Stimulated activated CD8-positive, alpha-beta memory T cell treated with anti-CD3 and anti-CD28 coated beads, Interleukin-7, amount 100 ng/mL, for 4 hours (primary cell): ENCODE measurements at regions not wholly inside any gene's neighbourhood (a gene's known extent, or its start where the extent isn't known, plus 50 kb on each side); places are given as distances from the start of the nearest gene placed in this dataset.
A peak's percentile ranks its signal among the peaks of the same experiment; 100 is the strongest.
"Not testable (repeated sequence)": the region's sequence is repeated elsewhere in the genome, so short reads cannot be mapped to it uniquely, and the experiment has no call there.

Experiments
- DNase-seq, 2 donors: peaks; one replicate each; pipeline ENCODE4 v3.0.0-alpha.2; 2020; ENCODE audit warnings: low read depth in 2 of 2

- DNase-seq: not testable (repeated sequence)
Observed at GRCh38 chr17:30712859-30713258, 111.6 kb downstream of the CRLF3 start.

- not testable (repeated sequence) for DNase-seq
Observed at GRCh38 chr17:30711626-30712507, 112.6 kb downstream of the CRLF3 start.

- DNase-seq: not testable (repeated sequence)
Observed at GRCh38 chr17:30711176-30711575, 113.3 kb downstream of the CRLF3 start.

GRCh38 chr17:30710276-30711088 is 114.0 kb downstream of the CRLF3 start:
- DNase-seq: not testable (repeated sequence)

GRCh38 chr17:30709561-30710275 is 114.8 kb downstream of the CRLF3 start:
- not testable (repeated sequence) for DNase-seq

- DNase-seq: peak in 1 of 2 donors; percentile 32
Observed at GRCh38 chr17:30709096-30709495, 115.4 kb downstream of the CRLF3 start.

GRCh38 chr17:30708241-30709078 is 116.0 kb downstream of the CRLF3 start:
- DNase-seq: peak; percentile 21 to 65

- not testable (repeated sequence) for DNase-seq
Observed at GRCh38 chr17:30707724-30708240, 116.7 kb downstream of the CRLF3 start.

- not testable (repeated sequence) for DNase-seq
Observed at GRCh38 chr17:30706461-30707335, 117.8 kb downstream of the CRLF3 start.

GRCh38 chr17:30706004-30706403 is 118.5 kb downstream of the CRLF3 start:
- not testable (repeated sequence) for DNase-seq

- no peak for DNase-seq
Observed at GRCh38 chr17:30701498-30701989, 122.9 kb downstream of the CRLF3 start.

GRCh38 chr17:30700833-30701232 is 123.7 kb downstream of the CRLF3 start:
- not testable (repeated sequence) for DNase-seq

- peak; percentile 30 to 64 for DNase-seq
Observed at GRCh38 chr17:30697619-30698460, 126.7 kb downstream of the CRLF3 start.

GRCh38 chr17:30696234-30696633 is 128.3 kb downstream of the CRLF3 start:
- no peak for DNase-seq

- DNase-seq: not testable (repeated sequence)
Observed at GRCh38 chr17:30695265-30695811, 129.2 kb downstream of the CRLF3 start.

- DNase-seq: peak; percentile 21 to 40
Observed at GRCh38 chr17:30693772-30694171, 130.7 kb downstream of the CRLF3 start.

- not testable (repeated sequence) for DNase-seq
Observed at GRCh38 chr17:30689266-30690000, 135.1 kb downstream of the CRLF3 start.
